Umbilical cord (tissue), 1 donor: ENCODE measurements at regions not wholly inside any gene's neighbourhood (a gene's known extent, or its start where the extent isn't known, plus 50 kb on each side); places are given as distances from the start of the nearest gene placed in this dataset.

Source experiments
- DNase-seq: peaks from one replicate; pipeline ENCODE4 v3.0.0-alpha.2; 2015; ENCODE audit warnings: low spot score

GRCh38 chr14:97640031-97640430, 842.8 kb downstream of the VRK1 start:
- DNase-seq, result no peak

GRCh38 chr14:97641827-97642226, 844.6 kb downstream of the VRK1 start:
- DNase-seq, result peak; percentile 31

GRCh38 chr14:97642631-97643030, 845.4 kb downstream of the VRK1 start:
- no peak for DNase-seq

GRCh38 chr14:97644365-97644764, 847.2 kb downstream of the VRK1 start:
- DNase-seq, result no peak

GRCh38 chr14:97649752-97650151, 852.6 kb downstream of the VRK1 start:
- no peak for DNase-seq

- DNase-seq, result peak; percentile 28
Observed at GRCh38 chr14:97655169-97655948, 858.2 kb downstream of the VRK1 start.

- DNase-seq, result no peak
Observed at GRCh38 chr14:97657609-97658008, 860.4 kb downstream of the VRK1 start.

- DNase-seq, result no peak
Observed at GRCh38 chr14:97687944-97688630, 890.9 kb downstream of the VRK1 start.

- DNase-seq, result no peak
Observed at GRCh38 chr14:97688631-97689336, 891.6 kb downstream of the VRK1 start.

GRCh38 chr14:97692084-97692483, 894.9 kb downstream of the VRK1 start:
- DNase-seq, result no peak

- DNase-seq, result no peak
Observed at GRCh38 chr14:97695456-97695981, 898.3 kb downstream of the VRK1 start.

- no peak for DNase-seq
Observed at GRCh38 chr14:97697772-97698171, 900.6 kb downstream of the VRK1 start.

GRCh38 chr14:97699026-97699425, 901.8 kb downstream of the VRK1 start:
- DNase-seq, result no peak

- DNase-seq, result no peak
Observed at GRCh38 chr14:97703006-97703760, 906.0 kb downstream of the VRK1 start.

GRCh38 chr14:97704316-97704885, 907.2 kb downstream of the VRK1 start:
- DNase-seq, result no peak

- no peak for DNase-seq
Observed at GRCh38 chr14:97705107-97705506, 907.9 kb downstream of the VRK1 start.

GRCh38 chr14:97705976-97706375, 908.8 kb downstream of the VRK1 start:
- no peak for DNase-seq

- DNase-seq, result no peak
Observed at GRCh38 chr14:97706819-97707218, 909.6 kb downstream of the VRK1 start.

- DNase-seq, result no peak
Observed at GRCh38 chr14:97707603-97708002, 910.4 kb downstream of the VRK1 start.

- DNase-seq, result no peak
Observed at GRCh38 chr14:97709552-97709951, 912.4 kb downstream of the VRK1 start.

GRCh38 chr14:97710726-97711125, 913.5 kb downstream of the VRK1 start:
- DNase-seq, result no peak
